Skin of body (tissue), 1 donor: ENCODE measurements at regions not wholly inside any gene's neighbourhood (a gene's known extent, or its start where the extent isn't known, plus 50 kb on each side); places are given as distances from the start of the nearest gene placed in this dataset.
"Not testable (repeated sequence)": the region's sequence is repeated elsewhere in the genome, so short reads cannot be mapped to it uniquely, and the experiment has no call there.

Experiments
- DNase-seq: peaks from one replicate; lab custom pipeline; 2025; lab: John Stamatoyannopoulos, UW

DNA sequence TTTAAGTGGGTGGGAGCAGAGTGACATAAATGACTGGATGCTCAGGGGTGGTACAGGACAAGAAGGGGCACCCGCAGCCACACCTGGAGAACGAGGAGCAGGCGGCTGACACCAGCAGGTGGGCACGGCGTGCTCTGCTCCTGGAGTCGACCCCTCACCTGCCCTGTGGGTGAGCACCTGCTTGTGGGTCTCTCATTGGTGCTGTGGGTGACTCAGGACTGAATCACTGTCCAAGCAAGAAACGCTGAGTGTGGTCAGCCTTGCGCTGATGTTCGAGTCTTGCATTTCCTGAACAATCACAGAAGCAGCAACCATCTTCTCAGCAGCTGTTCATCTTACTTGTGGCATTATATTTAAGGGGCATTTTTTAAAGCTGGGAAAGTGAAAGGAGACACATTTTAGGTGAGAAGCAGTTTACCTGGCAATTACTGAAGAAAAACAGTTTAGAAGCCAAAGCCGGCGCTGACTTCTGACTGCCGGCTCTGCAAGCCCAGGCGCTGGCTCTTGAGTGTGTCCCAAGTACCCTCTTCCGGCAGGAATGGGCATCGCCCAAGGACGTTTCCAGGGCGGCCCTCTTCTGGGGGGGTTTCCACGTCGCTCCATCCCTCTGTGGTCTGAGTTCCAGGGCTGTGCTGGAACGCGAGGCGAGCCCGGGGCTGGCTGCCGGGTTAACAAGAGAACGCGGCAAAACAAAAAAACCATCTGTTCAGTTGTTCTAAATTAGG is 145.2 kb upstream of the PFKP start:
- no peak for DNase-seq

DNA sequence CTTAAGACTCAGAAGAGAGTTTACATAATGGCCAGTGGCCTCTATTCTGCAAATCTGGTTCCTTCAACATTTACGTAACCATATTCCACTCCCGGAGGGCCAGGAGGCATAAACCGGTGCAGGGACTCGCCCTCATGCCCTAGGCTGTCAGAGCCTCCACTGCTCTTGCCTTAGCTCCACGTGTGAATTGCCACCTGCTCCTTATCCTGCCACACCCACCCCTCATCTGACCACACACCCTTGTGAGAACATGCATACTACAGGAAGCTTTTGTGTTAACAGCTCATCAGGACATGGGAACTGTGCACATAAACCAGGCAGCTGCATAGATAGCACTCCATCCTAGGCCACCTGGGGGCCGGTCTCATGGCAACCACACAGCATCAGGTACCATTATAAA is 146.7 kb upstream of the PFKP start:
- DNase-seq = no peak

DNA sequence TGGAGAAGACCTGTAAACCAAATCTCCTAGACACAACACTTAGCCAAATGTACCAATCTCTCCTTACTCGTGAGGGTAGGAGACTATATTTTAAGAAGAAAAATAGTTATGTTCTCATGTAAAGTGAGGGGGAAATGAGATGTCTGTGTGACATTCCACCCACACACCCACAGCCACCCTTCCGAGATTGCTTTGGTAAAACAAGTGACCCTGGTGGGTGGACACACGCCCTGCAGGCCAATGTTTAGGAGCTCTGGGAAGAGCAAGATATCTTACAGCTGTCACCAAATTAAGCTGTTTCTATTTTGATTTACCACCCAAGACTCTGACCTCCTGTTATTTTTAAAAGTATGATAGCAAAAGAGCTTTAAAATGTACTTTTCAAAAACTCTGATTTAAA is 147.2 kb upstream of the PFKP start:
- no peak for DNase-seq

GRCh38 chr10:2919016-2919415 is 148.3 kb upstream of the PFKP start:
- no peak for DNase-seq

- DNase-seq = no peak
Measured at GRCh38 chr10:2918489-2918888, 148.9 kb upstream of the PFKP start.

DNA sequence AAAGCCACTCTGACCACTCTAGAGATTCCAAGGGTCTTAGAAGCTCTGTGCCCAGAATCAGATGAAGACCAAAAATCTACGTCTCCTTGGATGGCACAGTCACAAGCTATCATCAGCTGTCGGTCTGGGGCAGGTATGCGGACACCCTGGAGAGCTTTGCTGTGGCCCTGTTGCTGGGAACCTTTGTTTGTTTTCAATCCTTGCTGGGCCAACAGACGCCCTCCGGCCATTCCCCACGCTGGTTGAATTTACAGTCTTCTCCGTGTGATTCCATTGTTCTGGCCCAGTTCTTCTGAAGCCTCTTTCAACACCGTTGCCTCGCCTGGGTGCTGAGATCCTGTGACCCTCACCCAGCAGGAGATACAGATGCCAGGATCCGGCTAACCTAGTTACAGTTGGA is 149.4 kb upstream of the PFKP start:
- DNase-seq = no peak

GRCh38 chr10:2915412-2915811 is 151.9 kb upstream of the PFKP start:
- no peak for DNase-seq

DNA sequence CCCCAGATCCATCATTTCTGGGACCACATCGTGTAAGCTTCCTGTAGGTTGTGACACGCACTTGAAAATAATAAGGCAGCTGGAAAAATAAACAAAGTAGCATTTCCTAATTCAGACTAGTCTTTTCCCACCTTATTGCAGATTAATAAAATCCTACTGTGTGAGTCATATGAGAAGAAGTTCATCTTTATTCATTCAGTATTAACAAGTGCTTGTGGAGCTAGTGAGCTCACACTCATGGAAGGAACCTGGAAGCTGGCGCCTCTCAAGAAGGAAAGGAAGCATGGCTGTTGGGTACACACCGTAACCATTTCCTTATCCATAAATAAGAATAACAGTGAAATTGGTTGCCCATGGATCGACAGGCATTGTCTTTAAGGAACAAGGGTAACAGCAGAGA is 152.6 kb upstream of the PFKP start:
- DNase-seq = no peak

DNA sequence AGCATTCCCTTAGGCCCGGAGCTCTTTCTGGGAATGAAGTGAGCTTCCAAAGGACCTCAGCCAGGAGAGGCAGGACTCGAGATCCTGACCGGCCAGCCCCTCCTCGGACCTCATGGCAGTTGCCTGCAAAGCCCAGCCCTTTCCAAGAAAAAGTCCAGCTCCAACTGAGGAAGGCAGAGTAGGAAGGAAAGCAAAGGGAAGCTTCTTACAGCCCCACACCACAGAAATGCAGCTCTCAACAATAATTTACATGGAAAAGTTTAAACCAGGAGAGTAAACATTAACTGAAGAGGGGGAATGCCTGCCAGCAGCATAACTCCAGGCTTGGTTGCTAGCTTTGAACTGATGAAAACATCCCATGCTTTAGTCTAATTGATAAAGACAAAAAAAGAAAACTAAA is 153.9 kb upstream of the PFKP start:
- DNase-seq = no peak

GRCh38 chr10:2910656-2911055 is 156.7 kb upstream of the PFKP start:
- DNase-seq = no peak

GRCh38 chr10:2909921-2910320 is 157.4 kb upstream of the PFKP start:
- DNase-seq = no peak

DNA sequence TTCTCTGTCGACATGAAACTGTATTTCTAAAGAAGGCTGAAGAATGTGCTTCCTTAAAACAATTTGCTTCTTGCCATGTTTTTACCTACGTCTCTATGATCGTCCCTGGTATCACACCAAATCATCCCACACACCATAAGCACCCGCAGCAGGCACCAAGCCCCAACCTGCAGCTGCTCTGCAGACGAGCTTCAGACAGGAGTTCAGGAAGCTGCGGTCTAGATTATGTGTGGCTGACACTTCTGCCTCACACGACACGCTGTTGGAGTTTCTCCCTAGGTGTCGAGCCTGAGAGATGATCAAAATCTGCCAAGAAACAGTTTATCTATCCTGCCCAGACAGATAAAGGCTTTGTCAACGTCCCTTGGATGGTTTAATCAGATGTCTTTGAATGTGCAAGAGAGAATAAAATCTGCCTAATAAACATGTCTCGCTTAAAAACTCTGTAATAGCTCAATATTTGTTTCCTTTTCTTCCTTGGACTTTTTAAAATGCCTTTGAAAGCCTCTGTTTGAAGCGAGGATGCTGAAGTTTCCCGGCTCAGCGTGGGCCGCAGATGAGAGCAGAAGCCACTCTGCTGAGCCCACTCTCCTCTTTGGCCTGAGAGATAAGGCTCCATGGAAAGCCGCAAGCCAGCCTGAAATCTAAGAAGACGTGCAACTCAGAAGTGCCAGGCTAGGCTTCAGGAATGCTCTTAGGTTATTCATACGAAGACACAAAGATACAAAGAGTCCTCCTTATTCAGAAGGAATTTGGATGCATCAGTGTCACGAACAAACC is 158.3 kb upstream of the PFKP start:
- no peak for DNase-seq

DNA sequence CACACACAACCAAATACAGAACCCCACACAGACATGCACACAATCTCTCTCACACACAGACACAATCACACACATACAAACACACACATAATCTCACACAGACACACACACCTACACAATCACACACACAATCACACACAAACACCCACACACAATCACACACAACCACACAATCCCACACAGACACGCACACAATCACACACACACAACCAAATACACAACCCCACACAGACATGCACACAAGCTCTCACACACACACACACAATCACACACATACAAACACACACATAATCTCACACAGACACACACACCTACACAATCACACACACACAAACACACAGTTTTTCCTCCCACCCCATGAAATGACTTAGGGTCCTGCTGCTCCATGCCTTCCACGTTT is 160.4 kb upstream of the PFKP start:
- no peak for DNase-seq

GRCh38 chr10:2905851-2906250 is 161.5 kb upstream of the PFKP start:
- DNase-seq = no peak

DNA sequence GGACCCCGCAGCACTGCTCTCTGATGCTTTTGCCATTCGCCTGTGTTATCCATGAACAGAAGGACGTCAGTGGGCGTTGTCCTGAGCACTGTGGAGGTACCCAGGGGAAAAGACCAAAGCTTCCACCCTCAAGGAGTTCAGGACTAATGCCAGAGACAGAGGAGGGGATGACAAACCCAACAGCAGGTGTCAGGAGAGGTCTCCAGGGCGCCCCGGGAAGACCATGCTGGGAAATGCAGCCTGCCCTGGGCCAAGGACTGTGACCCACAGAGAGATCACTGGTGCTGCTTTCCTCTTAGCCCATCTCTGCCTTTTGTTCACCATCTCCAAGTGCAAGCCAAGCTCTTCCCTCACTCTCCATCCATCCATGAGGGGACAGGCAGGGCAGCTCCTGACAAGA is 166.8 kb upstream of the PFKP start:
- DNase-seq = no peak

DNA sequence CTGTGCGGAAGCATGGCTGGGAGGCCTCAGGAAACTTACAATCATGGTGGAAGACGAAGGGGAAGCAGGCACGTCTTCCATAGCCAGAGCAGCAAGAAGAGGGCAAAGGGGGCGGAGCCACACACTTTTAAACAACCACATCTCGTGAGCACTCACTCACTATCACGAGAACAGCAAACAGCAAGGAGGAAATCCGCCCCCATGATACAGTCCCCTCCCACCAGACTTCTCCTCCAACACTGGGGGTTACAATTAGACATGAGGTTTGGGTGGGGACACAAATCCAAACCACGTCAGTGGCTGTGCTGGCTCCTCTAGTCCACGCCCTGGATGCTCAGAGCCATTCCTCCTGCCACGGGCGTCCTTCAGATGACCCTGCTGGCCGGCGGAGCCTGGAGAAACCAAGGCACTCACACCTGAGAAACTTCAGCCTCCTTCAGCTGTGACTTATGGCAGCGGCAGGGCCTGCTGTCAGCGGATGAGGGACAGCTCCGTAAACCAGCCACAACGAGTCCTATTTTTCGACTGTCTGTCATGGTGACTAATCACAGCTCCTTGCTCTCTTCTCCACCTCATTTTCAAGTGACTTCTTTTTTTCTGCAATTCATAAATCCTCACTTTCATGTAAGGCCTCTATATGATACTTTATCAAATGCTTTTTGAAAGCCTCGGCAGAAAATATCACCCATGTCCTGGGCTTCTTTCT is 167.9 kb upstream of the PFKP start:
- no peak for DNase-seq

DNA sequence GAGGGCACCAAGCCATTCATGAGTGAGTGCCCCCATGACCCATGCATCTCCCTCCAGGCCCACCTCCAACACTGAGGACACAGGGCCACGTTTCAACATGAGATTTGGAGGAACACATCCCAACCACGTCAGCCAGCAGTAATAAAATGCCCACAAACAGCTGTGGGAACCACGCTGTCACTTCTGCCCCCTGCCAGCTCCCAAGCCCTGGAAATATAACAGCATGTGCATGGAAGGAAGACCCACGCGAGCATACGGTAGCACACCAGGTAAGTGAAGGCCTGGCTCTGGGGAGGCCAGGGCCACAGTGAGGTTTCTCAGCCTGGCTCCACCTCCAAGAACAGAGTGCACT is 168.9 kb upstream of the PFKP start:
- no peak for DNase-seq

DNA sequence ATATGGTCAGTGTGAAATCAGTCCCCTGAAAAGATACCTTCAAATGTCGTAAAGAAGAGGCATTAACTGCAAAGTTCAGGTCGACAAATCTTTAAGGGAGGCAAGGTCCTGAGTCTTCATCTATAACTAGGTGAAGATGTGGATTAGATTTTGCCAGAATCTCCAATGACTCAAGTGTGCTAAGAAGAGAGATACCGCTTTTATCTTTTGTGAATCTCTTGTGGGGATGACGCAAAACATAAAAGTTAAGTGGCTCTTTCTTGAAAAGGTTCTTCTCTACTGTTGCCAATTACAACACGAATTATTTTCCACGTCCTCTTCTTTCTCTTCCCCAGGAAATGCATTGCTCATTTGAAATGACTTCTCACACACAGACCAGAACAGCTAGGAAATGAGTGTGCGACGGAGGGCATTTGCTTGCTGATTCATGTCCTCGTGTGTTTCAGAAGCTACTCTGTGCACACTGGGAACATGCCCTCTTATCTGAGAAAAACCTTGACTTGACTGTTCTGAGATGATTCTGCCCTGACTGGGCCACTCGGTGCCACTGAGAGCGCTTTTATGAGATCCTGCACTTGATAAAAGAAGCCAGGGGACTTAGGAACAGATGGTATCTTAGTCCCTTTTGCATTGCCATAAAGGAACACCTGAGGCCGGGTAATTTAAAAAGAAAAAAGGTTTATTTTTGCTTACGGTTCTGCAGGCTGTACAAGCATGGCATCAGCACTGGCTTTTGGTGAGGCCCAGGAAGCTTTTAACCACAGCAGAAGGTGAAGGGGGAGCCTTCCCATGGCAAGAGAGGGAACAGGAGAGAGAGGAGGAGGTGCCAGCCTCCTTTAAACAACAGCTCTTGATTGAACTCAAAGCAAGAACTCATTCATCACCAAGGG is 169.5 kb upstream of the PFKP start:
- no peak for DNase-seq

DNA sequence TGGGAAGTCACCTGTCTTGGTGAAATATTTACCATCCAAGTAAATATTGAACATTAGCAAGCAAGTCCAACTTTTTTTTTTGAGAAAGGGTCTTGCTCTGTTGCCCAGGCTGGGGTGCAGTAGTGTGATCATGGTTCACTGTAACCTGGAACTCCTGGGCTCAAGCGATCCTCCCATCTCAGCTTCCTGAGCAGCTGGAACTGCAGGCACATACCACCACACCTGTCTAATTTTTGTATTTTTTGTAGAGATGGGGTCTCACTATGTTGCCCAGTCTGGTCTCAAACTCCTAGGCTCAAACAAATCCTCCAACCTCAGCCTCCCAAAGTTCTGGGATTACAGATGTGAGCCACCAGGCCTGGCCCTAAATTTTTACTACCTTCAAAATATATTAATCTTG is 171.0 kb upstream of the PFKP start:
- DNase-seq = not testable (repeated sequence)

DNA sequence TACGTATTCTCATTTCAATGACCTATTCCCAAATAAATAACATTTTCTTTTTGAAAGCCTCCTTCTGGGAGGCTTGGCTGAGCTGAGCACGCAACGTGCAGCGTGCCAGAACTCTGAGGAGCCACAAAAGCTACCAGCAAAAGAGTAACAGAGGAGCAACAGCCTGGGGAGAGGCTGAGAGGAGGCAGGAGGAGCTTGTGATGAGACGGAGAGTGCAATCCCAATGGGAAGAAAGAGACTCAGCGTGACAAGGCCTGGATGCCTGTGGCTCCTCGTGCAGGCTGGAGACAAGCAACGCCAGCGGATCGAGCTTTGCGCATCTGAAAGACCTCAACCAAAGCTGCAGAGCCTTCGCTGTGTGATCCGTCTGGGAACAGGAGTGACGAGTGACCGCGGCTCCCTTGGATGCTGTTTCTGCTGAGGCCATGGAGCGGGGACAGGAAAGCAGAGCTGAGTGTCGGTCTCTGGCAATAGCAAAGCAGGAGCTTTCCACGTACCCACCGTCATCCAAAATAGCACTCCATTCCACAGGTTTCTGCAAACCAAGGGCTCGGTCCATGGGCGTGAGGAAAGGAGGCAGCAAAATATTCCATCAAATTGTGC is 171.7 kb upstream of the PFKP start:
- DNase-seq = no peak

- no peak for DNase-seq
Measured at GRCh38 chr10:2893991-2894390, 173.4 kb upstream of the PFKP start.
